ENCODE measurements at regions not wholly inside any gene's neighbourhood (a gene's known extent, or its start where the extent isn't known, plus 50 kb on each side); places are given as distances from the start of the nearest gene placed in this dataset.

DNA sequence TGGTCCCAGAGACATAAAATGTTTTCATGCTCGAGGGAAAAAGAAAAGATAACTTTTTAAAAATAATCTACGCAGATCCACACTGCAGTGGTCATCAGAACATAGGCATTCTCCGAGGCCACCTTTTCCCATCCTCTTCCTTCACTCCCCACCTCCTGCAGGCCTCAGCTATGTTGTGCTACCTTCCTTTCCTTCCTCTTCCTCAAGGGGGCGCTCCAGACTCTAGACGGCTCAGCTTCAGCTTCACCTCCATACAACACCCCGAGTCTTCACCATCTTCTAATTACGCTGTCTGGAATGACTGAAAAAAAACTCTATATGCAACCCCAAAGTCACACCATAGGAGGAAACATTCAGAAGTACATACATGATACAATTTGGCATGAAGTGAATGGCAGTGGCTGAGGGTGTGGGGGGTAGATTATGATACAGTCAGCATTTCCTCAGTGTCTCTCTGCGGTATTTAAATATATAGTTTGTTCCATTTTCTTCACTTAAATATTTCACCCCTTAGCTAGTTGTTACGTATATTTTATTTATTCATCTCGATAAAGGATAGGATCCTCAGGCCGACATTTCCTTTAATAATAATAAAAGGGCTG is 583.6 kb downstream of the IRS1 start:
- Histone ChIP-seq H3K4me3 (no peak overlapping the region), H3K27ac (no peak overlapping the region), H3K9me3 (no peaks in the 10 kb centered on the region), H3K4me1 (no peaks in the 10 kb centered on the region), H3K36me3 (no peaks in the 10 kb centered on the region), H3K27me3 (no peaks in the 10 kb centered on the region)
- TF ChIP-seq, protein P1, sequence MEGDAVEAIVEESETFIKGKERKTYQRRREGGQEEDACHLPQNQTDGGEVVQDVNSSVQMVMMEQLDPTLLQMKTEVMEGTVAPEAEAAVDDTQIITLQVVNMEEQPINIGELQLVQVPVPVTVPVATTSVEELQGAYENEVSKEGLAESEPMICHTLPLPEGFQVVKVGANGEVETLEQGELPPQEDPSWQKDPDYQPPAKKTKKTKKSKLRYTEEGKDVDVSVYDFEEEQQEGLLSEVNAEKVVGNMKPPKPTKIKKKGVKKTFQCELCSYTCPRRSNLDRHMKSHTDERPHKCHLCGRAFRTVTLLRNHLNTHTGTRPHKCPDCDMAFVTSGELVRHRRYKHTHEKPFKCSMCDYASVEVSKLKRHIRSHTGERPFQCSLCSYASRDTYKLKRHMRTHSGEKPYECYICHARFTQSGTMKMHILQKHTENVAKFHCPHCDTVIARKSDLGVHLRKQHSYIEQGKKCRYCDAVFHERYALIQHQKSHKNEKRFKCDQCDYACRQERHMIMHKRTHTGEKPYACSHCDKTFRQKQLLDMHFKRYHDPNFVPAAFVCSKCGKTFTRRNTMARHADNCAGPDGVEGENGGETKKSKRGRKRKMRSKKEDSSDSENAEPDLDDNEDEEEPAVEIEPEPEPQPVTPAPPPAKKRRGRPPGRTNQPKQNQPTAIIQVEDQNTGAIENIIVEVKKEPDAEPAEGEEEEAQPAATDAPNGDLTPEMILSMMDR (IDR thresholded peaks at IDR 0.05): peak; percentile 23 to 28
- intact Hi-C loops (cut with DNase I; ENCODE audit: low total_unique reads): no loop called here
- DNase-seq: no peak

DNA sequence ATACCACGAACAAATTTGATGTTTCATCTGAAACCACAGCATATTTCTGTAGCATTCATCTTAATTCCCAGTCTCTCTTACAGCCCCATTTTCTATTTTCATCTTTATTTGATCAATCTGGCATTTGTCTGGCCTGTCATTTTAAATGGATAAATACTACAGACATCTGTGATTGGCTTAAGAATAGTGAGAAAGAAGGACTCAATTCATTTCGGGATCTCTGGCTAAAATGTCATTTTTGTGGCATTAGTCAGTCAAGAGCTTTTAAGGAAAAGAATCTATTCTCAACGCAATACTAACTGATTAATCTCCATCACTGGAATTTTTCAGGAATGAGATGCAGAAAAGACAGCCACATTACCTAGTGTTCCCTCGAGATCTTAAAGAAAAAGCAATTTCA is 585.9 kb downstream of the IRS1 start:
- H3K27ac ChIP-seq: no peak overlapping the region
- TF ChIP-seq, protein P1 (IDR thresholded peaks at IDR 0.05): no peak
- no peaks in the 10 kb centered on the region for H3K4me1 ChIP-seq
- intact Hi-C loops (cut with DNase I; ENCODE audit: low total_unique reads): no loop called here
- no peaks in the 10 kb centered on the region for H3K36me3 ChIP-seq
- H3K27me3 ChIP-seq: no peaks in the 10 kb centered on the region
- no peak for DNase-seq
- no peaks in the 10 kb centered on the region for H3K9me3 ChIP-seq
- no peak overlapping the region for H3K4me3 ChIP-seq

DNA sequence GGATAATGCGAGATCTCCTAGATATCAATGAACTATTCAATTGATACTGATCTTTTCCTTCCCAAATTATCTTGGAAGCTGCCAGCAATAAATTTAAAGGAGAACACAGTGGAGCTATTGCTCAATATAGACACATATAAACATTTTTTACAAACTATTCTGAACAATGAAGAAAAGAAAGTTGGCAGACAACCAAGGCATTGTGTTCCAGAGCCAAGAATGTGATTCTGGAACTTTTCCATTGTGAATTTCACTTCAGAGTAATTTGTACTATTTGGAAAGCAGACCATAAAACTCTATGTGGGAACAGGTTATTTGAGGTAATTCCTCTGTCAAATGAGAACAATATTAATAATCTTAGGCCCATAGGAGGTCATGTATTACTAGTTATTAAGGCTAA is 588.2 kb downstream of the IRS1 start:
- TF ChIP-seq, protein P1 (IDR thresholded peaks at IDR 0.05): no peak
- intact Hi-C loops (cut with DNase I; ENCODE audit: low total_unique reads): no loop called here
- Histone ChIP-seq H3K27ac (no peak overlapping the region), H3K36me3 (no peaks in the 10 kb centered on the region), H3K4me3 (no peak overlapping the region), H3K27me3 (no peaks in the 10 kb centered on the region), H3K4me1 (no peaks in the 10 kb centered on the region), H3K9me3 (no peaks in the 10 kb centered on the region)
- no peak for DNase-seq

DNA sequence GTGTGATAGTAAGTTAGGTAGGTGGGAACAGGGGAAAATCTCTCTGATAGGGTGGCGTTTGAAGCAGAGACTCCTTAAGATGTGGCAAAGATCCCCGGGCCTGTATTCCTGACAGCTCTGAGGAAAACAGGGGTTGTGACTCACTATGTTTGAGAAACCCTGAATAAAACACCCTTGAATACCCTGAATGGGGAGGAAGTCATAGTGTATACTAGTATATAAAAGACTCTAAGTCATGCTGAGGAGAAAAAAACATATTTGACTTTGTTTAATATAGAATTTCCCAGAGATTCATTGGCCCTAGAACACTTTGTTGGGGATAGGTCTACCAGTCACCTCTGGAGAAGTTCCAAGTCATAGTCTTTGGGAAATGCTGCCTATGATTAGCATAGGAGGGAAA is 590.9 kb downstream of the IRS1 start:
- Histone ChIP-seq H3K27me3 (no peaks in the 10 kb centered on the region), H3K36me3 (no peaks in the 10 kb centered on the region), H3K9me3 (no peaks in the 10 kb centered on the region), H3K4me1 (no peaks in the 10 kb centered on the region), H3K27ac (no peak overlapping the region), H3K4me3 (no peak overlapping the region)
- no peak for DNase-seq
- TF ChIP-seq, protein P1 (IDR thresholded peaks at IDR 0.05): no peak
- intact Hi-C loops (cut with DNase I; ENCODE audit: low total_unique reads): no loop called here

DNA sequence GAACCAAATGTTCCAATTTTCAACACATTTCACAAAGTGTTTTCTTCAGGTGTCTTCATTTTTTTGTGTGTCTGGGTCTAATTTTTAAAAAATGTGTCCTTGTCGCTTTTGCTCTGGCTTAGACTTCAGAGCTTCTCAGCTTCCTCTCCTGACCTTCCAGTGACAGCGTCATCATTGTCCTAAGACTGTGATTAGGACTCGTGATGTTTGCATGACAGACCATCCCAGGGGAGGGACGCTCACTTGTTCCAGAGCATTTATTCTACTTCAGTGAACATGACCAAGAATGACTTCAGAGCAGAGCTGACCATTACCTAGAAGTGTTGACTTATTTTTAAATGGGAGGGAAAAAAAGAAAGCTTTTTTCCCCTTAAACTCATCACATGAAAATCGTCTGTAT is 591.9 kb downstream of the IRS1 start:
- Histone ChIP-seq H3K4me1 (no peaks in the 10 kb centered on the region), H3K4me3 (no peak overlapping the region), H3K27ac (no peak overlapping the region), H3K36me3 (no peaks in the 10 kb centered on the region), H3K9me3 (no peaks in the 10 kb centered on the region), H3K27me3 (no peaks in the 10 kb centered on the region)
- TF ChIP-seq, protein P1 (IDR thresholded peaks at IDR 0.05): no peak
- intact Hi-C loops (cut with DNase I; ENCODE audit: low total_unique reads): no loop called here
- DNase-seq: no peak

DNA sequence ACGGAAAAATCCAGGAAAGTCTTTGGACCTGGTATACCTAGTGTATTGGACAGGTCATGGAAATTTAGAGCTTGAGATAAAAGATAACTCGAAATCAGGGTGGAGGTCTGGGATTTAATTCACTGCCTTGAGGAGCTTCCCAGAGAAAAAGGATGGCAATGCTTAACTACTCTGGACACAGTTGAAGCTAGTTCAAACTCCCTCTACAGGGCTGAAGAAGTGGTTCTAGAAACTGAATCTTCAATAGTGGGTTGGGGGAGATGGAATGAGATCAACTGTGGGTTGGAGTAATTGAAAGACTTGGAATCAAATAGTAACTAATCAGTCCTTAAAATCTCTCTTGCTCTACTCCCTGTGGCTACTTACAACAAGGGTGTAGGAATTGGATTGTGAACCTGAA is 600.1 kb downstream of the IRS1 start:
- no peaks in the 10 kb centered on the region for H3K4me1 ChIP-seq
- intact Hi-C loops (cut with DNase I; ENCODE audit: low total_unique reads): no loop called here
- H3K4me3 ChIP-seq: no peak overlapping the region
- H3K27ac ChIP-seq: no peak overlapping the region
- no peaks in the 10 kb centered on the region for H3K27me3 ChIP-seq
- no peaks in the 10 kb centered on the region for H3K36me3 ChIP-seq
- TF ChIP-seq, protein P1 (IDR thresholded peaks at IDR 0.05): no peak
- DNase-seq: no peak
- H3K9me3 ChIP-seq: no peaks in the 10 kb centered on the region
